ES-I3 (cell line): ENCODE measurements at regions not wholly inside any gene's neighbourhood (a gene's known extent, or its start where the extent isn't known, plus 50 kb on each side); places are given as distances from the start of the nearest gene placed in this dataset.
"Not testable (repeated sequence)": the region's sequence is repeated elsewhere in the genome, so short reads cannot be mapped to it uniquely, and the experiment has no call there.

Experiments
- H3K36me3 ChIP-seq: 2 replicates; pipeline ENCODE4 v1.6.1; 2013; ENCODE audit warnings: mild to moderate bottlenecking, low read length, control low read depth, moderate library complexity; ENCODE audit not compliant: insufficient read depth
- H3K4me1 ChIP-seq: 2 replicates; pipeline ENCODE4 v1.6.1; 2013; ENCODE audit warnings: mild to moderate bottlenecking, control low read depth, low read length; ENCODE audit not compliant: insufficient read depth
- H3K9ac ChIP-seq: 2 replicates; pipeline ENCODE4 v1.6.1; 2013; ENCODE audit warnings: low read depth, mild to moderate bottlenecking, low read length, moderate library complexity
- H3K9me3 ChIP-seq: 2 replicates; pipeline ENCODE4 v1.6.1; 2013; ENCODE audit warnings: mild to moderate bottlenecking, low read length, moderate library complexity; ENCODE audit not compliant: control insufficient read depth, insufficient read depth

DNA sequence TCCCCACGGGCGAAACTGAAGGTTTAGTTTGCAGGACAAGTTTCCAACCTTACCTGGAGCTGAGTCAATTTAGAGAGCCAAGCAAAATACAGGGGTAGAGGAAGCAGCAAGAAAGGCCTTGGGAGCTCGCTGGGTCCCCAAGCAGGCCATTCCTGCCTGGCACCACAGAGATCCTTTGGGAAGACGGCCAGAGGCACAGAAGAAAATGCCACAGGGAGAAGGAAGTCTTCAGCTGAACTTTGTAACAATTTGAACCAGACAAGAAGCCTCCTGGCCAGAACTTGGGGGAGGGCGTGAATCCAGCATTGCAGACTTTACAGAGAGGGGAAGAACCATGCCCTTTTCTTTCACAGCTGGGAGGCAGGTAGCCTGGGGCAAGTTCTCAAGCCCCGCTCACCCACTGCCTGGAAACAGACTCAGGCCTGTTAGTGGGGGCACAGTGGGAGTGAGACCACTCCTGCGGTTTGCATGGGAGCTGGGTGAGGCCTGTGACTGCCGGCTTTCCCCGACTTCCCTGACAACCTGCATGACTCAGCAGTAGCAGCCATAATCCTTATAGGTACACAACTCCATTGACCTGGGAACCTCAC lies 259.4 kb downstream of the SETD4 start:
- not testable (repeated sequence) for H3K9ac ChIP-seq, H3K36me3 ChIP-seq, H3K9me3 ChIP-seq, H3K4me1 ChIP-seq

DNA sequence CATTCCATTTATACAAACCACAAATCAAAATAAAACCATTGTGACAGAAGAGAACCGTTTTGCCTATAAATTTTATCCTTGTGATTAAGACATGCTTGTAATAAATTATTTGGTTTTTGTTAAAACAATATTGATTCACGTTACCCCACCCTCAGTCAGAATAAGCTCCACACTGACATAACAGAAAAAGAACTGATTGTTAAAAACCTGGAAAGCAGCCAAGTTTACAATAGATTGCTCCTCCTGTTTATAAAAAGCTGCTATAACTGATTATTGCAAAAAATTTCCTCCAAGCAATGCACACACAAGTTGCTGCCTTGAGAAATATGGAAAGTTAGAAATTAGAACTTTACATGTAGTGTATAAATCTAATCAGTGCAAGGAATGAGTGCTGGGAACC lies 263.5 kb downstream of the SETD4 start:
- H3K9me3 ChIP-seq: peaks cover 2% of the 10 kb centered on the region; the same call in 1 of the 2 replicates
- no peaks in the 10 kb centered on the region for H3K36me3 ChIP-seq
- no peak overlapping the region for H3K9ac ChIP-seq
- no peaks in the 10 kb centered on the region for H3K4me1 ChIP-seq

DNA sequence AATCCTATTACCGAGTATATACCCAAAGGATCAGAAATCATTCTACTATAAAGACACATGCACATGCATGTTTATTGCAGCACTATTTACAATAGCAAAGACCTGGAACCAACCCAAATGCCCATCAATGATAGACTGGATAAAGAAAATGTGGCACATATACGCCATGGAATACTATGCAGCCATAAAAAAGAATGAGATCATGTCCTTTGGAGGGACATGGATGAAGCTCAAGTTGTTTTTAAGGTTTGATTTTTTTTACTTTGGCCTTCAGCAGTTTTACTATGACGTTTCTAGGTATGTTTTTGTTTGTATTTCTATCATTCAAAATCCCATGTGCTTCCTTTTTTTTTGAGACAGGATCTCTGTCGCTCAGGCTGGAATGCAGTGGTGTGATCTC lies 265.8 kb downstream of the SETD4 start:
- not testable (repeated sequence) for H3K36me3 ChIP-seq, H3K9me3 ChIP-seq, H3K4me1 ChIP-seq, H3K9ac ChIP-seq

DNA sequence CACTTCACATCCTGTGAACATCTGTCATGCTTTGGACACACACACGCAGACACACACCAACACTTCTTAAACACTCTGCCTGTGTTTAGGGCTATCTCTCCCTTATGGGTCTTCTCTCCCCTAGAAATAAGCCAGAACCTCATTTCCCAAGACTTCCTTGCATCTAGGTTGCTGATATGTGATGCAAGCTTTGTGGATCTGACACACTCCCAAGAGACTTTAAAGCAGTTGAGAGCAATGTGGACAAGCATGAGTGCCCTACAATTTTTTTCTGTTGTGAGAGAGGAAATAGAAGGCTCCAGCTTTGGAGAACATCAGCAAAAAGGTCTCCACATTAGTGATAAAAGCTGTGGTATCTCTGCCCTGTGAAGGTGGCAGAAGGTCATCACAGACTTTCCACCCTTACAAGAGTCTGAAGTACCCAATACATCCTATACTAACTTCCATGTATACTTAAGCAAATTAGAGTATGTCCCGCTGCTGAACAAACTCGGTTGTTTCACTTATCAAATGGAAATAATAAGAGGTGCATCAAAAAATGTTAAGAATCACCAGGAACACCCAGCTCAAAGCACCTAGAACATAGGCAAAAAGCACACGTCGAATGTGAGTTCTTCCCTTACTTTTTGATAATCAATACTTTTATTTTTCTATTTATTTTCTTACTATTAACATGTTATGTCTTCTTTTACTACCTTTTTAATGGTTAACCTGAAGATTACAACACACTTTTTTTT lies 267.6 kb downstream of the SETD4 start:
- no peaks in the 10 kb centered on the region for H3K4me1 ChIP-seq
- no peaks in the 10 kb centered on the region for H3K36me3 ChIP-seq
- no peak overlapping the region for H3K9ac ChIP-seq
- H3K9me3 ChIP-seq: peaks cover 2% of the 10 kb centered on the region; the same call in 1 of the 2 replicates

DNA sequence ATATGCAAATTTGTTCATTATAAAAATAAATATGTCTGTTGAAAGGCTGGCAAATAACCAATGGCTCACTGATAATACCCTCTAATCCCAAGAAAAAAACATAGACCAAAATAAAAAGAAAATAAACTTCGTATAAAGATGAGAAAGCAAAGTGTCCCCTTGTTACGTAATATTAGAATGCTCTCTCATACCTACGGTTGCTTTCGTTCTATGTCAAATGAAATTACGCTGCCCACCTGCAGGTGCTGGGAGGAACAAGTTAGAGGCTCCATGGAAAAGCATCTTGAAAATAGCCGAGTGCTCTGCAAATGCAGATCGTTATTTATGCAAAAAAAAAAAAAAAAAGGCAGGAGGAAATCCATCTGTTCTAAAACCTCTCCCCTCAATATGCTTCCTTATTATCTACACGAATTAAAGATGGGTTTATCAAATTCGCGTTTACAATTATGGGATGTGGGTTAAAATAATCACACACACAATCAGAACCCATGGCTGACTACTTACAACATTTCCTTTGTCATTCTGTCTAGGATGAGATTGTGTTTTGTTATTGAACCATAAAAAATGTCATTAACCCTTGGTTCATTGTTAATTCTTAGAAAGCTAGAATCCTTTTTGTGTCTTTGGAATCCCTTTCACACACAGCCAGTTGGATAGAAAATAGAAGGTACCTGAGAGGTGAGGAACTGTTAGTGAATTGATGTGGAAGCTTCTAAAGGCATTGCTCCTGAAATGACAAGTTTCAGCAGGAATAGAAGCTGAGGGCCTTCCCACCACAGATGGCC lies 268.6 kb downstream of the SETD4 start:
- no peaks in the 10 kb centered on the region for H3K36me3 ChIP-seq
- peaks cover 2% of the 10 kb centered on the region; the same call in 1 of the 2 replicates for H3K9me3 ChIP-seq
- H3K4me1 ChIP-seq: no peaks in the 10 kb centered on the region
- no peak overlapping the region for H3K9ac ChIP-seq

DNA sequence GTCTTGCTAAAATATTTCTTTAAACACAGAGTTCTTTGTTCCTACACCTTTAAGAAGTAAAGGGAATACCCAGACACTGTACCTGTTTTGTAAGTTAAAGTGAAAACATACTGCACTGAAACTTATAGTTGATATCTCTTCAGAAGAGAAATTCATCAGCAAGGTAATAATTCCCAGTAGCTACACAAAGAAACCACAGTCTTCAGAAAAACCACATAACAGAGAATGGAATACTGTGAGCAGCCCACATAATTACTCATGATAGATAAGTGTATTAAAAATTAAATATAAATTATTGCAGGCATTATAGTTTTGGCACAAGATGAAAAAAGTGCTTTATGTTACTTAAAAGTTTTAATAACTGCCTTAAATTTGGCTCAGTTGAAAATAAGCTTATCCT lies 276.6 kb downstream of the SETD4 start:
- H3K36me3 ChIP-seq: no peaks in the 10 kb centered on the region
- no peaks in the 10 kb centered on the region for H3K9me3 ChIP-seq
- H3K4me1 ChIP-seq: no peaks in the 10 kb centered on the region
- H3K9ac ChIP-seq: no peak overlapping the region

DNA sequence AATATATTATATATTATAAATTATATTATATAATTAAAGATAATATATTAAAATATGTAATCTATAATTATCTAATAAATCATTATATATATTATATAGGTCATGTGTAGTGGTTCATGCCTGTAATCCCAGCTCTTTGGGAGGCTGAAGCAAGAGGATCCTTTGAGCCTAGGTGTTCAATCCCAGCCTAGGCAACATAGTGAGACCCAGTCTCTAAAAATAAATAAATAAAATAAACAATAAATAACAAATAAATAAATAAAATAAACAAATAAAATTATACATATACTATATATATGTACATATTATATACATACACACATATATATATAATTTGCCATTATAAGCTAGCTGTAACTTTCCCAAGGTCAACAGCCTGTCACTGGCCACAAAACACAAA lies 277.7 kb downstream of the SETD4 start:
- Histone ChIP-seq H3K9ac (no peak overlapping the region), H3K36me3 (no peaks in the 10 kb centered on the region), H3K9me3 (no peaks in the 10 kb centered on the region), H3K4me1 (no peaks in the 10 kb centered on the region)

DNA sequence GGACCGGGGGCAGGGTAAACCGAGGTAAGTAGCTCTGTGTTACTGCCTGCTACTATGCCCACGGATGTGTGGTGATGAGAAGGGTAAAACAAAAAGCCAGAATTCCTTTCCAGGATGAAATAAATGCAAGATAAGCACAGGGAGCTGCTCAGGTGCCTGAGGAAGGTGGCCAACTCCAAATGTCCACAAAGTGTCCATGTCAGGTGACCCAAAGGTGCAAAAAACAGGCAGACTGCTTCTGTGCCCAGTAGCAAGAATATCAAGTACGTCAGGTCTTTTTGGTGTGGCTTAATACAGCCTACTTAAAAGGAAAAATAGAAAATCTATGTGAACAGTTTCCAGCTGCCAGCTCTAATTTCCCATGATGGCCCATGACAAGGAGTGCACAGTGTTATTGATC lies 279.3 kb downstream of the SETD4 start:
- Histone ChIP-seq H3K4me1 (no peaks in the 10 kb centered on the region), H3K9ac (no peak overlapping the region), H3K36me3 (no peaks in the 10 kb centered on the region), H3K9me3 (no peaks in the 10 kb centered on the region)

DNA sequence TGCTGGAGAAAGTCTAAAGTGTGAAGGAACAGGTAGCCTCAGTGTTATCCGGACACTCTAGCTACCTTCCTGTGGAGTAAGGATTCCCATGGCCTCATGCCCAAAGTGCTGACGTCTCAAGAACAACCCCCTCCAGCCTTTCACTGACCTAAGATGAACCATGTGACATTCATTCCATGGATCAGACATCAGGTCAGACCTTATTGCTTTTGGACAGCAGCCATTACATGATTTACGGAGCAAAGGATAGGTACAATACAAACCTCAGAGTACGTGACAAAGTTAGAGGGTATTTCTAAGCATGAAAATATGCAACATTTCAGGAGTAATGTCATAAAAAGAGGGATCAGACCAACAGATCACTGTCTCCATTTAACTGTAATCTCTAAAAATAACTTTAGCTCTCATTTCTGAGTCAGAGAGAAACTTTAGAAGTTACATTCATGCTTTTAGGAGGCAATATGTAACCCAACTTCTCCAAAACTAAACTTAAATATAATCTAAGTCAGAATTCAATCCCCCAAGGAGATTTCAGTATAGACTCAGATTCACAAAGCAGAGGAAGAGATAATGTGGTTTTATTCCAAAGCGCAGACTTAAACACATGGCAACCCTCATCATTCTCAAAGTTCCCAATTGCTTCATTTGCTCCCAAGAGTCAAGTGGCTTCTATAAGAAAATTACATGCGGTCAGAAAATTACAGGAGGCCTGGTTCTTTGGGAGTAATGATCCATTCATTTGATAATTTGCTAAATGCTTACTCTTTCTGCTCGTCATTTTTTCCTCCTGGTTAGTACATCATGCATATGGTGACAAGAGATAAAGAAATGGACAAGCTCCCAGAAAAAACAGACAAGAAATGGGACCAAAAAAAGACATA lies 280.4 kb downstream of the SETD4 start:
- Histone ChIP-seq H3K36me3 (no peaks in the 10 kb centered on the region), H3K9ac (no peak overlapping the region), H3K4me1 (no peaks in the 10 kb centered on the region), H3K9me3 (no peaks in the 10 kb centered on the region)

DNA sequence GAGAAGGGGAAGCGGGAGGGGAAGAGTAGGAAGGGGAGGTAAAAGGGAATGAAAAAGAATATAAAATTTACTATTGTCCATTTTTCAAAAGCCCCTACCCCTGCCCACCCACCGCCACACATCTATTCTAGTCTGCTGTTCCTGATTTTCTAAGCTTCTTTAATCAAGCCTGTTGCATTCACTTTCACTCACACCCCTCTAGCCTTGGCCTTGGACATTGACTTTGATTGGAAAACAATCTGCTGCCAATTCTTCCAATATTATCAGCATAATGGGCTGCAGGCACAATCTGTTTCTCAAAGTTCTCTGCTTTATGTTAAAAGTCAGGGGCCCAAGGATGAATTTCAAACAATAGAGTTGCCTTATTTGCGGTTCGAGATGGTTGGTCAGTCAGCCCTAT lies 281.2 kb downstream of the SETD4 start:
- Histone ChIP-seq H3K36me3 (no peaks in the 10 kb centered on the region), H3K4me1 (no peaks in the 10 kb centered on the region), H3K9me3 (no peaks in the 10 kb centered on the region), H3K9ac (no peak overlapping the region)

DNA sequence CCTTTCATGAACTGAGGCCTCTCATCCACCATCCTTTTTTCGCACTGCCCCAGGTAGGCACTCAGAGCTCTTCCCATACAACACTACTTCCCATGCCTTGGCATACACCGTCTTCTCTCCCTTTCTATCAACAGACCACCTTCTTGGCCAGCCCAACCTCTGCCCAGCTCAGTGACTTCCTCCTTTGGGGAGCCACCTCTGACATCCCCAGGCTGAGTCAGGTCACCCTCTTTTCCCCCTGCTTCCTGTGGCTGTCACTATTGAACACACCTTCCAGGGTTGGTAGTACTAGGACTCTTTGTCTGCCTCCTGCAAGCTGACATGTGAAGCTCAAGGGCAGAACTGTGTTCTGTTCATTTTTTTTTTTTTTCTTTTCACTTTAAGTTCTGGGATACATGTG lies 283.2 kb downstream of the SETD4 start:
- H3K9me3 ChIP-seq: no peaks in the 10 kb centered on the region
- no peaks in the 10 kb centered on the region for H3K36me3 ChIP-seq
- no peak overlapping the region for H3K9ac ChIP-seq
- H3K4me1 ChIP-seq: no peaks in the 10 kb centered on the region

DNA sequence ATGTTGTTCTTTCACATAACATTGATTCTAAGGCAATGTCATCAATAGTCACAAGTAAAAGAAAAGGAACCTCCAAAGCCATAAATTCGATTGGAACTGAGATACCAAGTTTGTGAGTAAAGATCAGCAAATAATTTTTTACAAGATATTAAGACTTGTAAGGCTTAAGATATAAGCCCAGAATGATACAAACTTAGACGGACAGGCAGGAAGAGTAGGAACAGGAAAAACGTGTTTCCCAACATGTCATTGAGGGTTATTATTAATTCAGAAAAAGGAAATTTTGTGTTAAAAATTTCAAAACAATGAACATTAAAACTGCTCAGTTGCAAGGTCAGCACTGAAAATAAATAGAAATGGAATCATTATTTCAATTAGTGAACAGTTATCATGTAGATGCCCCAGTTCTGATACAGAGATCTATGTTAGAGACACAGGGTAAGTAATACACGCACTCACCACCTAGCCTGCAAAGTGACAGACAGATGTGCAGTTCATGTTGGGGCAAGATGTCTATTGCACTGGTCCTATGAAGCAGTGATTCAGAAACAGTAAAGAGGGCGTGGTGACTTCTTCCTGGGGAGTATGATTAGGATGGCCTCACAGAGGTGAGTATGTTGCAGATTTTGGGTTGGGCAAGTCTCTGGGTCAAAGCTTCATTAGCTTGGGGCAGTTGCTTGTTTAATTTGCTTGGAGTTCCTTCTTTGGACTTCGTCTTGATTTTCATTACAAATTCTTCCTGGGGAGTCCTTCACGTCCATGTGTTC lies 284.4 kb downstream of the SETD4 start:
- Histone ChIP-seq H3K36me3 (no peaks in the 10 kb centered on the region), H3K9me3 (no peaks in the 10 kb centered on the region), H3K4me1 (no peaks in the 10 kb centered on the region), H3K9ac (no peak overlapping the region)

DNA sequence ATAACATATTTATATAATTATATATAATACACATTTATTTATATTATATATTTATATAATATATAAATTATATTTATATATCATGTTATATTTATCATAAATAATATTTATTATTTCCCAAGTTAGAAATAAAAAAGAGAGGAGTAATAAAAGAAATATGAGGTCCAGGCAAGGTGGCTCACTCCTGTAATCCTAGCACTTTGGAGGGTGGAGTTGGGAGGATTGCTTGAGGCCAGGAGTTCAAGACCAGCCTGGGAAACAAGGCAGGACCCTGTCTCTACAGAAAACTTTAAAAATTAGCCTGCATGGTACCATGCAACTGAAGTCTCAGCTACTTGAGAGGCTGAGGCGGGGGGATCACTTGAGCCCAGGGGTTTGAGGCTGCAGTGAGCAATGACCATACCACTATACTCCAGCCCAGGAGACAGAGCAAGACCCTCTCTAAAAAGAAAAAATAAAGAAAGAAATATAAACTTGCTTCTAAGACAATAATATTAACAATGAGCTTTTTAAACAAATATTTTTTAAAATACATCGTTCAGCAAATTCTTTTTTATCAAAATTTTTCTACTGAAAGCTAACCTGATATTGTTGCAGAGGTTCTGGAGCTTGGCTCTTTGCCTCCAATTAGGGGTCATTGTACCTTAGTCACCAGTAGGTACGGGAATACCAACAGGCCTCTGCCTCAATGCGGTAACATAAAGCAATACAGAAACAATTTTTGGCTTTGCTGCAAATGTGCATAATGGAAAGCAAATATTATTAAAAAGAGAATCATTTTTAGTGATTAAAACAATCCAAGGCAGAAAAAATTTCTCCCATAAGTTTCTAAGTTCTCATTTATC lies 290.0 kb downstream of the SETD4 start:
- no peaks in the 10 kb centered on the region for H3K4me1 ChIP-seq
- no peaks in the 10 kb centered on the region for H3K36me3 ChIP-seq
- H3K9ac ChIP-seq: no peak overlapping the region
- H3K9me3 ChIP-seq: no peaks in the 10 kb centered on the region
